ENCODE measurements at regions not wholly inside any gene's neighbourhood (a gene's known extent, or its start where the extent isn't known, plus 50 kb on each side); places are given as distances from the start of the nearest gene placed in this dataset.

GRCh38 chr13:48175185-48175584, 57.8 kb upstream of the ITM2B start:
- no peak for TF ChIP-seq ATF3 (CRISPR knock-in tag; conservative IDR thresholded peaks at IDR 0.05)
- TF ChIP-seq ELF4 (CRISPR knock-in tag; IDR thresholded peaks at IDR 0.05; ENCODE audit: low read depth): no peak
